DMS114 treated with DMSO at 0.1 percent for 48 hours (cell line): ENCODE measurements at regions not wholly inside any gene's neighbourhood (a gene's known extent, or its start where the extent isn't known, plus 50 kb on each side); places are given as distances from the start of the nearest gene placed in this dataset.
"Not testable (repeated sequence)": the region's sequence is repeated elsewhere in the genome, so short reads cannot be mapped to it uniquely, and the experiment has no call there.

ENCODE experiments used
- DNase-seq: peaks from one replicate; lab custom pipeline; 2025; ENCODE audit not compliant: unreplicated experiment; lab: John Stamatoyannopoulos, UW

DNA sequence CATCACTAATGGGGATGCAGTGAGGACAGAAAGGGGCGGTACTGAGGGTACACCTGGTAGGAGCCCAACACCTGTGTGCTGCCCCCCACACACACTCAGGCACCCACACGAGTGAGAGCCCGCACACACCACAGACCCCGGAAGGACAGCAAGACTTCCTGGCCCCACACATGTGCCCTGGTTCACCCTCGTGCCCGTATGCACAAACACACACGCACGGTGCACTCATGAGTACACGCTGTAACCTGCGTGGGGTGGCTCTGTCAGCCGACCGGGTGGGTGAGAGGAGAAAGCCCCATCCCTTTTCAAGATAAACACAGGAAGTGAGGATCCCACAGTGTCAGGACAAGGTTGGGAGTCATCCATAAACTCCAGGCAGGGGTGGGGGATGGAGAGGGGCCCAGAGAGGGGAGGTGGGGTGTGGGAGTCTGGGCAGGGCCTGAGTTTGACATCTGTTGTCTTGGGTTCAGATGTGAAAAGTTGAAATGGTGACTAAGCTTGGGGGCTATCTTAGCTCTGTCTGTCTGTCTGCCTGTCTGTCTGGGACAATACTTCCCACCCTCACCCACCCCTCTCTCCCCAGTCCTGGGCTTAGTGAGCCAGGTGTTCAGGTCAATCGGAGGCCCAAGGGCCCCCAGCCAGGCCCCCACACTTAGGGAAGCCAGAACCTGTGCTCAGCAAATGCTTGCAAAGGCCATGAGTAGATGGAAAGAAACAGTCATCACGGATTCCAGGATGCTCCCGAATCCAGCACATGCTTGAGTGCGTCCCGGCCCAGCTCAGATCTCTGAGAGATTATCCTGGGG is 119.8 kb upstream of the ZBTB40 start:
- DNase-seq, result no peak

DNA sequence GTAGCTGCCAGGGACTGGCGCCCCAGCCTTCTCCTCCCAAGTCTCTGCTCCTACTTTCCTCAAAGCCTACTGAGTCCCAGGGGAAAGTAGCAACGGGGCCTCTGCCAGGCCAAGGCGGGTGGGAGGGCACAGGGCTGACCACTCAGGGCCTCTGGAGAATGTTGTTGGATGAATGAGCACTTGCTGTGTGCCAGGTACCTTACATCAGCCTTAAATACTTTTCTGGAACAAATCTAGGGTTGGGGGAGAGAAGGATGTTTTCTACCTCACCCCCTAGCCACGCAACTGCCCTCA is 119.3 kb upstream of the ZBTB40 start:
- DNase-seq, result no peak

DNA sequence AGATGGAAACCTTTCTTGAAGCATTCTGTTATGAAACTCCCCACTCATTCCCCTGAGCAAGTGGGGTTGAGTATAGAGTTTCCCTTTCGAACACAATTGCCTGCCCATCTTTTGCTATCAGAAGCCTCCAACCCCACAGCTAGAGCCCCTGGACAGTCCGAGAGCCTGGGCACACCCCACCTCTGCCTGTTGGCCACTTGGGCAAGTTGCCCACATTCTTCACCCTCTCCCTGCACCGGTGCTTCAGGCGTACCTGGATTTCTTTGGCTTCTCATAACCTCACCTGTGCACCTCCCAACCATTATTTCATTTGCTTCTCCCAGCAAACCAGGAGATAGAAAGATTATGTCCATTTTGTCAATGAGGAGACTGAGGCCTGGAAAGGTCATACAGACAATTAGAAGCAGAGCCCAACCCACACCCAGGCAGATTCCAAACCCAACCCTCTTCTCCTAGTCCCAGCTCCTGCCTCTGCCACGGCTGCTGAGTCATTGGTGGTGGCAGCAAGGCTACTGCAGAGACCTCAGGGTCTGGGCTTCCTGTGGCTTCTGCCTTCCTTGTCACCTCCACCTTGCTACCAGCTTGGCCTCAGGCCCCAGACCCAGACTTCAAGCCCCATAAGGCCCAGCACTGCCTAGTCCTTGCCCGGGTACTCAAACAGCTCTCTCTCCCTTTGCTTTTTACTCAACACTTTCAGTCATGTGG is 118.7 kb upstream of the ZBTB40 start:
- DNase-seq, result no peak

DNA sequence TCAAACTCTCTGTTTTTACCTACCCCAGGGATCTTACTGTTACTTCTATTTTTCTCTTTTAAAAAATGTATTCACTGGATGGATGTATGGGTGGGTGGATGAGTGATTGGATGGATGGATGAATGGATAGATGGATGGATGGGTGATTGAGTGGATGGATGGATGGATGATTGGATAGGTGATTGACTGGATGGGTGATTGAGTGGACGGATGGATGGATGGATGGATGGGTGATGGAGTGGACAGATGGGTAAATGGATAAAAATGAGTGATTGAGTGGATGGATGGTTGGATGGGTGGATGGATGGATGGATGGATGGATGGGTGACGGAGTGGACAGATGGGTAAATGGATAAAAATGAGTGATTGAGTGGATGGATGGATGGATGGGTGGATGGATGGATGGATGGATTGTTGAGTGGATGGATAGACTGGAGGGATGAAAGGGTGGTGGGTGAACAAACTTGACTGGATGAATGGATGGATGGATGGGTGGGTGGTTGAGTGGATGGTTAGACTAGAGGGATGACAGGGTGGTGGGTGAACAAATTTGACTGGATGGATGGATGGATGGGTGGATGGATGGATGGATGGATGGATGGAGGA is 118.0 kb upstream of the ZBTB40 start:
- DNase-seq, result no peak

DNA sequence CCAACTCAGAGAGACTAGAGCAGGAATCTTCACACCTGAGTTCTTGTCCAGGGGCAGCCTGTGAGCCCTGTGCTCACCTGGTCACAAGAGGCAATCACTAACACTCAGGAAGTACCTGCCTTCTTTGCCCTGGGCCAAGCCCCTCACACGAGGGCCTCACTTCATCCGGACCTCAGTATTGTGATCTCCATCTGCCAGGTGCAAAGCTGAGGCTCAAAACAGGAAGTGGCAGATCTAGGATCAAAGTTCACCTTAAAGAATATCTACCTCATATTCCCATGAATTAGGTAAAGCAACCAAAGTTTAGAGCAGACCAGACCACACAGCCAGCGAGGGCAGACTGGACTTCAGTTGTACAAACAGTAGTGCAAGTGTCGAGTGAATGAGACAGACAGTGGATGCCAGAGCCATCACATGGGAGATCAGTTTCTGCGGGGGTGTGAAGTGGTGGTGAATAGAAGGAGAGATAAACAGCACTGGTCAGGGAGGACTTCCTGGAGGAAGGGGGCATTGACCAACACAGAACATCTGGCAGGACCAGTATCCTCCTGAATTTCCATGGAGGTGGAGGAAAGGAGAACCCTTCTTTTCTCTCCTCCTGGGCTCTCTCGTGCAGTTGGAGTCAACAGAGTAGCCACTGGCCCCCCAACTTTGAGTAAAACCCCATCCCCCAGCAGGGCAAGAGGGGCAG is 116.6 kb upstream of the ZBTB40 start:
- DNase-seq, result no peak

DNA sequence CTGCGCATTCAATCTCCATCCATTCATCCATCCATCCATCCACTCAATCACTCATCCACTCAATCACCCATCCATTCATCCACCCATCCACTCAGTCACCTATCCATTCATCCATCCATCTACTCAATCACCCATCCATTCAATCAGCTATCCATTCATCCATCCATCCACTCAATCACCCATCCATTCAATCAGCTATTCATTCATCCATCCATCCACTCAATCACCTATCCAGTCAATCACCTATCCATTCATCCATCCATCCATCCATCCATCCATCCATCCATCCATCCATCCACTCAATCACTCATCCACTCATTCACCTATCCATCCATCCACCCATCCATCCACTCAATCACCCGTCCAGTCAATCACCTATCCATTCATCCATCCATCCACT is 115.4 kb upstream of the ZBTB40 start:
- not testable (repeated sequence) for DNase-seq

DNA sequence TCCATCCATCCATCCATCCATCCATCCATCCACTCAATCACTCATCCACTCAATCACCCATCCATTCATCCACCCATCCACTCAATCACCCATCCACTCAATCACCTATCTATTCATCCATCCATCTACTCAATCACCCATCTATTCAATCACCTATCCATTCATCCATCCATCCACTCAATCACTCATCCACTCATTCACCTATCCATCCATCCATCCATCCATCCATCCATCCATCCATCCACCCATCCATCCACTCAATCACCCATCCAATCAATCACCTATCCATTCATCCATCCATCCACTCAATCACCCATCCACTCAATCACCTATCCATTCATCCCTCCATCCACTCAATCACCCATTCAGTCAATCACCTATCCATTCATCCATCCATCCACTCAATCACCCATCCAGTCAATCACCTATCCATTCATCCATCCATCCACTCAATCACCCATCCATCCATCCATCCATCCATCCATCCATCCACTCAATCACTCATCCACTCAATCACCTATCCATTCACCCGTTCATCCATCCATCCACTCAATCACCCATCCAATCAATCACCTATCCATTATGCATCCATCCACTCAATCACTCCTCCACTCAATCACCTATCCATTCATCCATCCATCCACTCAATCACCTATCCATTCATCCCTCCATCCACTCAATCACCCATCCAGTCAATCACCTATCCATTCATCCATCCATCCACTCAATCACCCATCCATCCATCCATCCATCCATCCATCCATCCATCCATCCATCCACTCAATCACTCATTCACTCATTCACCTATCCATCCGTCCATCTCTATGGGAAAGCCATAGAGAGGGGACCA is 114.7 kb upstream of the ZBTB40 start:
- not testable (repeated sequence) for DNase-seq

DNA sequence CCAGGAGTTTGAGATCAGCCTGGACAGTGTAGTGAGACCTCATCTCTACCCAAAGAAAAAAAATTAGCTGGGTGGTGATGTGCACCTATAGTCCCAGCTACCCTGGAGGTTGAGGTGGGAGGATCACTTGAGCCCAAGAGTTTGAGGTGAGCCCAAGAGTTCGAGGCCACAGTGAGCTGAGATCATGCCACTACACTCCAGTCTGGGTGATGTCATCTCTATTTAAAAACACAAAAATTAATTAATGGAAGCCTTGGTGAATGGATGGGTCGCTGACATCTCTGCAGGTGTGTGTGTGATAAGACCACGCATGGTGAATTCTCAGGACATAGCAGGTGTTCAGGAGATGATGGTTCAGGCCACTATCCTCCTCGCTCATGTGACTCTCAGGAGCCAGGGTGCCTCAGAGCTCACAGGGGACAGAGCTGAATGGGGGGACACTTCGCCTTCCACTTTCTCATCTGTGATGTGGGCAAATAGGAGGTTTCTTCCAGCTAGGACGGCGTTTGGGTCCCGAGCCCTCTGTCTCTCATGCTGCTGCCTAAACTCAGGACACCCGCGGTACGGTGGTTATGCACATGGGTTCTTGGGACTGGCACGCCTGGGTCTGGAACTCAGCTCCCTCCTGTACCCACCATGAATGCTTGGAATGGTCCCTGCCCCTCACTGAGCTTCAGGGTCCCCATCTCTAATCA is 113.4 kb upstream of the ZBTB40 start:
- no peak for DNase-seq

DNA sequence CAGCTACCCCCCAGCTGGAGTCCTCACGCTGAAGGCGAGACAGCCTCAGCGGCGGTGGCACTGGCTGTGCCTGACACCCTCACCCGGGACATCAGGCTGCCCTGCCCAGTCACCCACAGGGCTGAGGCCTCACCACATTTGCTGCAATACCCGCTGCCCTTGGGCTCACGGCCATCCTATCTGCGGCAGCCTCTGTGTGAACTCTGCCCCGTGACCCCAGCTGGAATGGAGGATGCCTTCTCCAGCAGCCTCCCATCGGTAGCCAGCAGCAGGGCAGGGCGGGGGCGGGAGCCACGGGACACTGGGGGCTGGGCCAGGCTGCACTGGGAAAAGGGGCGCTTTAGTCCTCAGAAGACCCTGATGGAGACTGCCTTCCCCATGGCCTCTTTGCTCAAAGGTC is 112.4 kb upstream of the ZBTB40 start:
- DNase-seq, result no peak

DNA sequence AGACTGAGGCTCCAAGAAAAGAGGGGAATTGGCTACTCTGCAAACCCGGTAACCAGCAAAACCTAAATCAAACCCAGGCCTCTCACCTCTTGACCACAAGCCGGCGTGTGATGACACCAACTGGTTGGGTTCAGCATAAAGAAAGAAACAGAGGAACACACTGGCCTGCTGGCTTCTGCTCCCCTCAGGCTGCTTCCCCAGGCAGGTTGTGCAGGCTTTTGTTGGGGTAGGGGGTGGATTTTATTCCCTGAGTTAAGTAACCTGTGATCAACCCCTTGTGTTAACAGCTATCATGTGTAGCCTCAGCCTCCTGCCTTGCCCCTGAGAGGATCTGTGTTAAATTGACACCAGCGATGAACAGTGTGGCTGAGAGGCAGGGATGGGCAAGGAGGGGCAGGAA is 111.6 kb upstream of the ZBTB40 start:
- no peak for DNase-seq

DNA sequence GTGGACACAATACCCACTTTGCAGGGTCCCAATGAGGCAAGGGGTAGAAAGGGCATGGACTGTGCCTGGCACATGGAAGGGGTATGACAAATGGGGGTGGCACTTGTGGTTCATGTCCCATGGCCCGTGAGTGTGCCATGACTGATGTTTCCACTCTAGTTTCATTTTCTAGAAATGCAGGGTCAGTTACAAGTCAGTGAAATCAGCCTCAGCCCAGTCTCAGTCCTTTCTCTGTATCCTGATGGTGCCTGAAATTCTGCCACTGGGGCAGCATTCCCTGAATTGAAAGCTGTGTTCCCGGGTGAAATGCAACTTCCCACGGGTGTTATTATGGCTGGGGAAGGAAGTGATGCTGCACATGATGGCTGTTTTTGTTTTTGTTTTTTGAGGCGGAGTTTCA is 110.8 kb upstream of the ZBTB40 start:
- DNase-seq, result no peak

DNA sequence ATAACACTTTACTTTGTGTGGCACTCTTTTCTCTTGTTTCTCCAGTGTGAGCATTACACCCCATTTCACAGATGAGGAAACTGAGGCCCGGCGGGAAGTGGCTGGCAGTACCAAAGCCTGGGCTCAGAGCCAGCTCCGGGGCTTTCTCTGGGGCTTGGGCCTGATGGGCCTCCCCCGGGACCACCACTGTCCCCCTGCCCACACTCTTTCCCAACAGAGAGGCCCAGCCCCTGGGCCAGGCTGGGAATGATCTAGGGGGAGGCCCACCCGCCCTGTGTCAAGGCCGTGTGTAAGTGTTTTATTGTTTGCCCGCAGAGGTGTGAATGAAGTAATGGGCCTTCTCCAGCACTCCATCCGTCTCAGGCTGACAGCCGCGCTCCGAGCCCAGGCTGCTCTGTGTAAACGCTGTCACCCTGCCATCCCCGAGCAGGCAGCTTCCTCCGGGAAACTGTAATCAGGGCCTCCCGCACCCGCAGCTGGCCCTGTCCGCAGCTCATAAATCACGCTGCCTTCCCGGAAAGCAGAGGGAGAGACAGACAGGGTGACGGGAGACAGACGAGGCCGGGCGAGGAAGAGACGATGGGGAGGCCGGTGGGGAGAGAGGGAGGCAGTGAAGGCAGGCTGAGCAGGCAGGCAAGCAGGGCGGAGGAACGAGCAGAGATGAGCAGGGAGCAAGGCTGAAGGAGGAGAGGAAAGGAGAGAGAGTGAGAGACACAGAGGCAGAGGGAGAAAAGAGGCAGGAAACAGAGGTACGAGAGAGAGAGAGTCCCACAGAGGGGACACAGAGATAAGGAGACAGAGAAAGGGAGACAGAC is 109.7 kb upstream of the ZBTB40 start:
- no peak for DNase-seq

DNA sequence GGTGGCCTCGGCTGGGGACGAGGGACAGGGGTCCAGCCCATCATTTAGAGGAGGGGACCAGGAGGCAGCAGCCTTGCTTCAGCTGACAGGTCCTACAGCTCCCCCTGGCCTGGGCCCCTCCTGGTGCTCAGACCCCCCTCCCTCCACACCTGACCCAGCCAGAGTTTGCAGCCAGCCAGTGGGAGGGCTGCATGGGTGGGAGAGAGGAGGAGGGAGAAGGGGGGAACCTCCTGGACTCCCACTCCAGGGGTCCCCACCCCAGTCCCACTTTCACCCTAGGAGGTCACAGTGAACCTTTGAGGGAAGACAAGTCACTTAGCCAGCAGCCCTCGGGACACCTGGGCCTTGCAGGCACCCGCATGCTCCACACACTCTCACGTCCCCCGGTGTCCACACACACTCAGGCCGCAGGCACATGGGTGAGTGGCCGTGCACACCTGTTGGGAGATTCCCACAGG is 108.9 kb upstream of the ZBTB40 start:
- no peak for DNase-seq

DNA sequence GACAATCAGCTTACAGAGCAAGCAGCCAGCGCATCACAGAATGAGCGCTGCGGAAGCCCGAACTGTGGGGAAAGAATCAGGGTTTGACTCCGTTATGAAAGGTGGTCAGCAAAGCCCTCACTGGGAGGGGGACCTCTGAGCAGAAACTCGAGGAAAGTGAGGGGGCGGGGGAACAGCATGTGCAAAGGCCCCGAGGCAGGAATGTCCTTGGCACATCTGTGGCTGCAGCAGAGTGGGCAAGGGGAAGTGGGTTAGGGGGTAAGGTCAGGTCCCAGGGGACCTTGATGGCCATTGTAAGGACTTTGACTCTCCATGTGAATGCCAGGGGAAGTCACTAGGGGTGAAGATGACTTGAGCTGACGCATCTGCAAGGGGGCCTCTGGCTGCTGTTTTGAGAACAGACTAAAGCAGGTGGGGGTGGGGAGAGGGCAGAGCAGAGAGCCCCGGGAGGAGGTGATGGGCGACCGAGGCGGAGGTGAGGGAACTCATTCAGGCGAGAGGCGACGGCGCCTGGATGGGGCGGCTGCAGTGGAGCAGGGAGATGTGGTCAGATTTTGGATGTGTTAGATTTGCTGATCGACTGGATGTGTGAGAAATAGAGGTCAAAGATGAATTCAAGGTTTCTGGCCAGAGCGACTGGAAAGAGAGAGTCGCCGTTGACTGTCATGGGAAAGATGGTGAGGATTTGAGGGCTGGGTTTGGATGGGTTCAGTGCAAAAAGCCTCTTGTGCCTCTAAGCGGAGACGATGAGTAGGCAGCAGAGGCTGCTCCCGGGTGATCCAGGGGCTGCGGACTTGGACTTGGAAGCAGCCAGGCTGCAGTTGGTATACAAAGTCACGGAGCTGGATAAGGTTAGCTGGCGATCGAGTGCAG is 108.0 kb upstream of the ZBTB40 start:
- no peak for DNase-seq

DNA sequence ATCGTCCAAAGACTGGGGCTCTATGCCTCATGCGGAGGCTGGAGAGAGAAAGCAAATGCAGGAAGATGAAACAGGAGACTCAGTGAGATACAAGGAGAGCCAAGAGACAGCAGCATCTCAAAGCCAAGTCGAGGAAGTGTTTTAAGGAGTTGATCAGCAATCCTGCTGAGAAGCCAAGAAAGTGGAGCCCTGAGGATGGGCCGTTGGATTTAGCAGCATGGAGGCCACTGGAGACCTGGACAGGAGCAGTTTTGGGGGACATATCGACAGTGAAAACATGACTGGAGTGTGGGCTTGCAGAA is 107.4 kb upstream of the ZBTB40 start:
- DNase-seq, result no peak

DNA sequence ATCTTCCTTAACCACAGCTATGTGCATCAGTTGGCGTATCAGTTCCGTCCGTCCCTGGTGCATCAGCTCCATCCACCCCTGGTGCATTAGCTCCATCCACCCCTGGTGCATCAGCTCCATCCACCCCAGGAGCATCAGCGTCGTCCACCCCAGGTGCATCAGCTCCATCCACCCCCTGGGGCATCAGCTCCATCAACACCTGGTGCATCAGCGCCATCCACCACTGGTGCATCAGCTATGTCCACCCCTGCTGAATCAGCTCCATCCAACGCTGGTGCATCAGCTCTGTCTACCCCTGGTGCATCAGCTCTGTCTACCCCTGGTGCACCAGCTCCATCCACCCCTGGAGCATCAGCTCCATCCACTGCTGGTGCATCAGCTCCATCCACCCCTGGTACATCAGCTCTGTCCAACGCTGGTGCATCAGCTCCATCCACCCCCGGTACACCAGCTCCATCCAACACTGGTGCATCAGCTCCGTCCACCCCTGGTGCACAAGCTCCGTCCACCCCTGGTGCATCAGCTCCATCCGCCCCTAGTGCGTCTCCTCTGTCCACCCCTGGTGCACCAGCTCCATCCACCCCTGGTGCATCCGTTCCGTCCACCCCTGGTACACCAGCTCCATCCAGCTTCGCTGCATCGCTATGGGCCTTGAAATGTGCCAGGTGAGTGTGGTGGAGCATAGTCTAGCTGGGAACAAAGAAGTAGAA is 106.6 kb upstream of the ZBTB40 start:
- DNase-seq, result no peak

DNA sequence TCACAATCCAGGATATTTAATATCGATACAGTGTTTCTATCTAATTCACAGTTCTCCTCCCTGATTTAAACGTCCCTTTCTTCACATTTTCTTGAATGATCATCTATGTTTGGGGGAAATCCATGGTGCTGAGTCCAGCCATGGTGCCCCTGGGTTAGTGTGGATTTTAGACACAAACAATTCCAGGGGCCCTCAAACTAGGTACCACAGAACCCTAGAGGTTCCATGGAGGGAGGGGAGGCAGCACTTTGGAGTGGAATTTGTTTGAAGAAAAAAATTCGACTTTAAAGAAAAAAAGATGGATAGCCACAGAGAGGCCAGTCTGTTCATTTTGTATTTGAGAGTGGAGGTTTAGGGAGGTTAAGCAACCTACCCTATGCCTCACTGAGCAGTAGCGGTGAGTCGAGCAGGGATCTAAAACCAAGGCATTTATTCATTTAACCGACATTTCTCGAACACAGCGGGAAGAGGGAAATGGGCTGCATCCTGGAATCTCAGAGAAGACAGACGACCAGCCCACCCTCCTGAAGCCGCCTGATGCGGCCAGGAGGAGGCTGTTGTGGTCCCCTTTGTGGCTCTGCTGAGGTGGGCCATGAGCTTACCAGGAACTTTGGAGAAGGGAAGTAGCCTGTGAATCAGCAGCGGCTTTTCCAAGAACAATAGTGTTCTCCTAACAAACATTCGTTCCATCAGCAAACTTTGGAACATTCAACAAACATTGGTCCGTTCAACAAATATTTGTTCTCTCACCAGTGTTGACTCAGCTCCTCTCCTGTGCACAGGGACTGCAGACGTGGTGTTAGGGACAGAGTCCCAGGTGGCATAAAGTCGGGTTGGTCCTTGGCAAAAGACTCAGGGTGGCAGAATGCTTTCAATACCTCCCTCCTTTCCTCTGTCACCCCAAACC is 103.5 kb upstream of the ZBTB40 start:
- no peak for DNase-seq
